NCI-H748 (cell line): ENCODE measurements at regions not wholly inside any gene's neighbourhood (a gene's known extent, or its start where the extent isn't known, plus 50 kb on each side); places are given as distances from the start of the nearest gene placed in this dataset.

Experiments
- DNase-seq: peaks from one replicate; lab custom pipeline; 2025; ENCODE audit not compliant: unreplicated experiment; lab: John Stamatoyannopoulos, UW

- DNase-seq: no peak
These were observed 56.2 kb upstream of the MYCBP2 start for GRCh38 chr13:77383097-77383496.

GRCh38 chr13:77381059-77381458 is 54.2 kb upstream of the MYCBP2 start:
- no peak for DNase-seq

GRCh38 chr13:77379508-77379907 is 52.6 kb upstream of the MYCBP2 start:
- no peak for DNase-seq

- peak; percentile 54 for DNase-seq
These were observed 51.8 kb upstream of the MYCBP2 start for GRCh38 chr13:77378662-77379061.

- no peak for DNase-seq
These were observed 50.1 kb upstream of the MYCBP2 start for GRCh38 chr13:77377016-77377415.
